Esophagus squamous epithelium (tissue), 5 donors: ENCODE measurements at regions not wholly inside any gene's neighbourhood (a gene's known extent, or its start where the extent isn't known, plus 50 kb on each side); places are given as distances from the start of the nearest gene placed in this dataset.

Experiments used
- DNase-seq: peaks from one replicate; lab custom pipeline; 2025; lab: John Stamatoyannopoulos, UW
- H3K27ac ChIP-seq, 4 donors: fragments of 200-600 bp; sonication (generic); one replicate each; pipeline ENCODE4 v1.5.1; 2016 to 2019; ENCODE audit warnings: mild to moderate bottlenecking in 1 of 4
- H3K27me3 ChIP-seq, 4 donors: fragments of 200-600 bp; sonication (generic); 1 replicate in 3 of 4; 2 replicates in 1 of 4; pipeline versions ENCODE4 v1.5.1 to v1.6.0; 2017 to 2021; ENCODE audit warnings: antibody characterized with exemption in 1 of 4
- H3K36me3 ChIP-seq, 3 donors: fragments of 200-600 bp; sonication (generic); one replicate each; pipeline ENCODE4 v1.5.1; 2016 to 2019
- H3K4me1 ChIP-seq, 3 donors: fragments of 200-600 bp; sonication (generic); one replicate each; pipeline ENCODE4 v1.5.1; 2017 to 2019
- H3K4me3 ChIP-seq, 4 donors: fragments of 200-600 bp; sonication (generic); 1 replicate in 3 of 4; 2 replicates in 1 of 4; pipeline ENCODE4 v1.5.1; 2016 to 2019; ENCODE audit warnings: mild to moderate bottlenecking in 2 of 4, moderate library complexity in 1 of 4
- H3K9me3 ChIP-seq, 3 donors: fragments of 200-600 bp; sonication (generic); one replicate each; pipeline ENCODE4 v1.5.1; 2016 to 2019
- POLR2A ChIP-seq, 4 donors: fragments of 450-650 bp; IDR thresholded peaks; one replicate each; pipeline ENCODE4 v1.6.1; 2017; ENCODE audit warnings: antibody characterized with exemption in 4 of 4, mild to moderate bottlenecking in 4 of 4, moderate library complexity in 3 of 4
- WGBS, 2 donors: methylation state at CpG; one replicate each; pipeline ENCODE4 v1.1.5; 2018; 5-methylcytosine and 5-hydroxymethylcytosine counted together
- intact Hi-C: fragments of 100-400 bp; cut with DNase I; formaldehyde crosslinking; loops from one replicate; pipeline ENCODE4 v1.15.0; 2022
- TF ChIP-seq, protein P1 (sequence below), 6 experiments: fragments of 450-650 bp in 4 of 6; fragments of 200-600 bp in 2 of 6; sonication (generic) in 2 of 6; IDR thresholded peaks; one replicate each; pipeline ENCODE4 v1.5.1; 2016 to 2019; ENCODE audit warnings: antibody characterized with exemption in 6 of 6, mild to moderate bottlenecking in 4 of 6, moderate library complexity in 4 of 6
- donor health status: DM: yes; HTN: yes; CAD: no.

DNA sequence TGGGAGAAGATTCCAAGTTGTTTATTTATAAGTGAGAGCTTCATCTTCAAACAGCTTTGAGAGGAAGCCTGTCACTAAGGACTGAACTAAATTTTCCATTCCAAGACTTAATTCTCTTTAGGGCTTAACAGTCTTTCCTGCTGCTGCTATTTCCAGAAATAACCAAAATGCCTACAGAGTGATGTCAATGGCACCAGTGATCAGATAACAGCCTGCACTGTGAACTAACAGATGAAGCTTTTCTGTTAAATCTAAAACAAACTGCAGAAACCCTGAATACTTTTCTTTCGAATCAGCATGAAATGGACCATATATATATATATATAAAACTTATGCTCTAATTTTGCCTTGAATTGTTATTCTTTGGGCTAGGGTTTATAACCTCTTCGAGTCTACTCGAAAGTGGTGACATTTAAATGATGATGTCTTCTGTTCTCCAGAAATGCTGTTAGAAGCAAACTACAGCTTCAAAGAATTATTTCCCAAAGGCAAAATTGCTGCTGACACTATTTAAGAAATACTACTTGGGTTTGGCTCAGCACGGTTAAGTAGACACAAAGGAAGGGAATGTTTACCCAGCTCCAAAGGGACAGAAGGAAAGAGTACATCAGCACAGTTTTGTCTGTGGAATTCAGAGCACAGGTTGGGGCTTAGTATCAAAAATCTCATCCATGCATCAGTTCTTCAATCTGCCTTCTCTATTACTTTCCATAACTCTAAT is 238.5 kb upstream of the LRRN1 start:
- DNase-seq = no peak
- H3K4me3 ChIP-seq = no peak overlapping the region
- H3K9me3 ChIP-seq = no peaks in the 10 kb centered on the region
- no peak overlapping the region for H3K27ac ChIP-seq
- 39 to 46% methylated on average over 4 of the region's 4 CpGs for WGBS, 2 donors
- TF ChIP-seq POLR2A (IDR thresholded peaks at IDR 0.05) = no peak
- TF ChIP-seq, protein P1, sequence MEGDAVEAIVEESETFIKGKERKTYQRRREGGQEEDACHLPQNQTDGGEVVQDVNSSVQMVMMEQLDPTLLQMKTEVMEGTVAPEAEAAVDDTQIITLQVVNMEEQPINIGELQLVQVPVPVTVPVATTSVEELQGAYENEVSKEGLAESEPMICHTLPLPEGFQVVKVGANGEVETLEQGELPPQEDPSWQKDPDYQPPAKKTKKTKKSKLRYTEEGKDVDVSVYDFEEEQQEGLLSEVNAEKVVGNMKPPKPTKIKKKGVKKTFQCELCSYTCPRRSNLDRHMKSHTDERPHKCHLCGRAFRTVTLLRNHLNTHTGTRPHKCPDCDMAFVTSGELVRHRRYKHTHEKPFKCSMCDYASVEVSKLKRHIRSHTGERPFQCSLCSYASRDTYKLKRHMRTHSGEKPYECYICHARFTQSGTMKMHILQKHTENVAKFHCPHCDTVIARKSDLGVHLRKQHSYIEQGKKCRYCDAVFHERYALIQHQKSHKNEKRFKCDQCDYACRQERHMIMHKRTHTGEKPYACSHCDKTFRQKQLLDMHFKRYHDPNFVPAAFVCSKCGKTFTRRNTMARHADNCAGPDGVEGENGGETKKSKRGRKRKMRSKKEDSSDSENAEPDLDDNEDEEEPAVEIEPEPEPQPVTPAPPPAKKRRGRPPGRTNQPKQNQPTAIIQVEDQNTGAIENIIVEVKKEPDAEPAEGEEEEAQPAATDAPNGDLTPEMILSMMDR (IDR thresholded peaks at IDR 0.05) = no peak
- no peaks in the 10 kb centered on the region for H3K4me1 ChIP-seq
- intact Hi-C loops = no loop called here
- no peaks in the 10 kb centered on the region for H3K27me3 ChIP-seq
- no peaks in the 10 kb centered on the region for H3K36me3 ChIP-seq

DNA sequence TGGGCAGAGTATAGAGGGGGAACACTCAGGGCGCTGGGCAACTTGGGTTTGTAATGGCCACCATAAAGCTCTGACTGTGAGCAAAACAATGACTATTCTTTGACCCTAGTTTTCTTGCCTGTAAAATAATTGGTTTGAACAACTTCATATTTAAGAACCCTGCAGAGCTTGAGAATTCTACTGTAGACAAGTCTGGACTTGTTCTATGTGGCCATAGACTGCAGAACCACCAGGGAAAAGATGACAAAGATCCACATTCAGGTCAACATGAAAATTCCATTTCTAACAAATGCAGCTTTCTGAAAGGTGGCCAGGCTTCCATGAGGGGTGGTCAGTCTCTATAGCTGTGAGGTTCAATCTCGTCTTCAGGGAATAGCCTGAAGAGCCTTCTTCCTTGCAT is 239.4 kb upstream of the LRRN1 start:
- Histone ChIP-seq H3K4me3 (no peak overlapping the region), H3K27me3 (no peaks in the 10 kb centered on the region), H3K4me1 (no peaks in the 10 kb centered on the region), H3K36me3 (no peaks in the 10 kb centered on the region), H3K27ac (no peak overlapping the region), H3K9me3 (no peaks in the 10 kb centered on the region)
- 64 to 90% methylated on average over 2 of the region's 2 CpGs for WGBS, 2 donors
- TF ChIP-seq, protein P1 (IDR thresholded peaks at IDR 0.05) = no peak
- no peak for TF ChIP-seq POLR2A (IDR thresholded peaks at IDR 0.05)
- intact Hi-C loops = no loop called here
- no peak for DNase-seq

DNA sequence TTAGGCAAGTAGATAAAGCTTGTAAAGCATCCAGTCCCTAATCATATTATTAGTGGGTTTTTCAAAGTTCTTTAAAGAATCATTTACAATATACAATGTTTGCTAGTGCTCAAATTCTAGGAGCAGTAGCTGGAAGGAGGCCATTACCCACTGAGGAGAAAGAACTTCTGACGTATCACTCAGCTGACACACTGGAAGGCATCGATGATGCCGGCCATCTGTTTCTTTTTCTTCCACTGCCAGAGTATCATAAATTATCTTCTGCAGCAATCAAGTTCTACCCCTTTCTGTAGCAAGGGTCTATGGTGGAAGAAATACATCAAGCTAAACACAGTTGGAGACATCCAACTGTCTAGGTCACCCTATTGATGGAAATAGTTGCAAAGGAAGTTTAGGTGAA is 243.2 kb upstream of the LRRN1 start:
- no peaks in the 10 kb centered on the region for H3K9me3 ChIP-seq
- H3K4me3 ChIP-seq = no peak overlapping the region
- no peaks in the 10 kb centered on the region for H3K4me1 ChIP-seq
- H3K27ac ChIP-seq = no peak overlapping the region
- intact Hi-C loops = no loop called here
- no peaks in the 10 kb centered on the region for H3K36me3 ChIP-seq
- TF ChIP-seq, protein P1 (IDR thresholded peaks at IDR 0.05) = no peak
- no peak for TF ChIP-seq POLR2A (IDR thresholded peaks at IDR 0.05)
- no peak for DNase-seq
- WGBS, 2 donors = 68 to 73% methylated on average over 3 of the region's 3 CpGs
- H3K27me3 ChIP-seq = no peaks in the 10 kb centered on the region

DNA sequence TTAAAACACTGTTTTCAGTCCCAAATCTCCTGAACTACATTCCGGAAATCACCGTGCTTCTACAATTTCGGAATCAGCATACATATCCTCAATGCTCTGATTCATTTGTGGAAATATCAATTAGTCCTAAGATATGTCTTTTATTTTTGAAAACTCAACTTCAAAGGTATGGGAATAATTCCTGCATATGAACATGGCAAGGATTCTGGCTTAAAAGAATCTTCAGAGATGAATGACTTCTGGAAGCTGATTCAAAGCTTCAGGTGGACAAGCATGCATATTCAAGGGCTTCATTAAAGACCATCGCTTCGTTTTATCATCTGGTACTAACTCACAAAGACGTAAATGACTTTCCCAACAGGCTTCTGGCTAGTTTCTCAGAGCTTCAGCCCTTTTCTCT is 246.0 kb upstream of the LRRN1 start:
- no peak overlapping the region for H3K4me3 ChIP-seq
- no peaks in the 10 kb centered on the region for H3K36me3 ChIP-seq
- no peaks in the 10 kb centered on the region for H3K4me1 ChIP-seq
- no peak overlapping the region for H3K27ac ChIP-seq
- no peak for TF ChIP-seq POLR2A (IDR thresholded peaks at IDR 0.05)
- TF ChIP-seq, protein P1 (IDR thresholded peaks at IDR 0.05) = no peak
- intact Hi-C loops = no loop called here
- DNase-seq = no peak
- H3K9me3 ChIP-seq = no peaks in the 10 kb centered on the region
- 87 to 88% methylated on average over 6 of the region's 6 CpGs for WGBS, 2 donors
- no peaks in the 10 kb centered on the region for H3K27me3 ChIP-seq

DNA sequence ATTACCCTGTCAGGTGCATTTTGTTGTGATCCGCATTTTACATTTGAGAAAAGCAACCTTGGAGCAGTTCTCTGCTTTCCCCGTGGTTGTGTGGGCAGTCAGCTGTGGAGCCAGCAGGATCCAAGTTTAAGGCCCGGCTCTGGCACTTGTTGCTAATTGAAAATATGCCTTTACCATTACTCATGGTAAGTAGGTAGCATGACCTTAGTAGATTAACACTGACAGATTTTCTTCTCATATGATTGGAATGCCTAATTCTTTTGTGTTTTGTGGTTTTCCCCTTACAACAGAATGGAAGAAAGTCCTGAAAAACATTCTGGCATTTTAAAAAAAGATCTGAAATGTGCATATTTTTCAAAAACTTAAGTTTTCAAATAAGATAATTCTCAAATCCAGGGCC is 246.5 kb upstream of the LRRN1 start:
- TF ChIP-seq POLR2A (IDR thresholded peaks at IDR 0.05) = no peak
- TF ChIP-seq, protein P1 (IDR thresholded peaks at IDR 0.05) = no peak
- Histone ChIP-seq H3K27ac (no peak overlapping the region), H3K27me3 (no peaks in the 10 kb centered on the region), H3K4me3 (no peak overlapping the region), H3K36me3 (no peaks in the 10 kb centered on the region), H3K9me3 (no peaks in the 10 kb centered on the region), H3K4me1 (no peaks in the 10 kb centered on the region)
- intact Hi-C loops = no loop called here
- WGBS, 2 donors = 59 to 77% methylated on average over 3 of the region's 3 CpGs
- no peak for DNase-seq
